PC-9 (cell line): ENCODE measurements at regions not wholly inside any gene's neighbourhood (a gene's known extent, or its start where the extent isn't known, plus 50 kb on each side); places are given as distances from the start of the nearest gene placed in this dataset.
A peak's percentile ranks its signal among the peaks of the same experiment; 100 is the strongest.

Experiments used
- EZH2 ChIP-seq: fragments of 200-600 bp; sonication (generic); IDR thresholded peaks from 2 replicates; pipeline ENCODE4 v1.8.0; 2017; ENCODE audit warnings: antibody characterized with exemption, low read depth
- TF ChIP-seq, protein P1 (sequence below): fragments of 200-600 bp; sonication (generic); conservative IDR thresholded peaks from 2 replicates; pipeline ENCODE4 v1.6.1; 2017; ENCODE audit warnings: mixed run types, antibody characterized with exemption, mild to moderate bottlenecking, moderate library complexity

DNA sequence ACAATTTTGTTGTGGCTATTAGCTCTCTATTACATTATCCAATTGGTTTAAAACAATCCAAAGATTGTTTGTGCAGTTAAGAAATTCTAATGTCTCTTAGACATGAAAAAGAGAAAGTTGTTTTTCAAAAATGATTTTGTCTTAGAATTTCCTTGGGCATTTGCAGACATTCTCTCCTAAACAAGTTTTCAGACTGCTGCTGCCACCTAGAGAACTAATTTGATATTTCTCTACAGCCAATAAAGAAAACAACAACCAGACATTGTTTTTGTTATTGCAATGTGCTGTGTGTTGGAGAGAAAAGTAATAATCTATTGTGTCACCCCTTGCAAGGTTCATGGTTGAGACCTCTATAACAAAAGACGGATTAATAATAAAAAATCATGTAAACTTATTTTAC, 119.0 kb upstream of the SYT4 start:
- TF ChIP-seq, protein P1, sequence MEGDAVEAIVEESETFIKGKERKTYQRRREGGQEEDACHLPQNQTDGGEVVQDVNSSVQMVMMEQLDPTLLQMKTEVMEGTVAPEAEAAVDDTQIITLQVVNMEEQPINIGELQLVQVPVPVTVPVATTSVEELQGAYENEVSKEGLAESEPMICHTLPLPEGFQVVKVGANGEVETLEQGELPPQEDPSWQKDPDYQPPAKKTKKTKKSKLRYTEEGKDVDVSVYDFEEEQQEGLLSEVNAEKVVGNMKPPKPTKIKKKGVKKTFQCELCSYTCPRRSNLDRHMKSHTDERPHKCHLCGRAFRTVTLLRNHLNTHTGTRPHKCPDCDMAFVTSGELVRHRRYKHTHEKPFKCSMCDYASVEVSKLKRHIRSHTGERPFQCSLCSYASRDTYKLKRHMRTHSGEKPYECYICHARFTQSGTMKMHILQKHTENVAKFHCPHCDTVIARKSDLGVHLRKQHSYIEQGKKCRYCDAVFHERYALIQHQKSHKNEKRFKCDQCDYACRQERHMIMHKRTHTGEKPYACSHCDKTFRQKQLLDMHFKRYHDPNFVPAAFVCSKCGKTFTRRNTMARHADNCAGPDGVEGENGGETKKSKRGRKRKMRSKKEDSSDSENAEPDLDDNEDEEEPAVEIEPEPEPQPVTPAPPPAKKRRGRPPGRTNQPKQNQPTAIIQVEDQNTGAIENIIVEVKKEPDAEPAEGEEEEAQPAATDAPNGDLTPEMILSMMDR = peak; percentile 49
- no peak for TF ChIP-seq EZH2
